ENCODE measurements at regions not wholly inside any gene's neighbourhood (a gene's known extent, or its start where the extent isn't known, plus 50 kb on each side); places are given as distances from the start of the nearest gene placed in this dataset.

- H4K20me1 ChIP-seq (replicated peaks in 1 of 2; ENCODE audit: control insufficient read depth in 1 of 2, insufficient read depth in 2 of 2, low read length in 2 of 2), result no peaks in the 10 kb centered on the region
These were observed 1073.6 kb upstream of the TMEM132C start for GRCh38 chr12:127193341-127193740.

More at GRCh38 chr12:127193341-127193740, 1073.6 kb upstream of the TMEM132C start:
- Histone ChIP-seq H3K79me2 (ENCODE audit: control insufficient read depth in 1 of 2, insufficient read depth in 2 of 2, low read length in 2 of 2) (no peaks in the 10 kb centered on the region), H2AK5ac (ENCODE audit: low read depth, low read length) (no peak overlapping the region; the same call in 1 of the 2 replicates), H3K4me2 (ENCODE audit: insufficient read depth in 1 of 2, low read depth in 2 of 2, low read length in 2 of 2) (no peak overlapping the region), H3K18ac (ENCODE audit: extremely low read depth, low read length) (no peak overlapping the region), H3K4me3 (ENCODE audit: extremely low read depth in 1 of 4, insufficient read depth in 2 of 4, low read depth in 3 of 4, low read length in 4 of 4) (no peak overlapping the region), H3K9me3 (ENCODE audit: insufficient read depth in 2 of 2, low read depth in 1 of 2, low read length in 1 of 2) (no peaks in the 10 kb centered on the region), H3K27me3 (replicated peaks in 1 of 4; ENCODE audit: control insufficient read depth in 3 of 4, extremely low read depth in 1 of 4, insufficient read depth in 3 of 4, low read length in 3 of 4) (no peaks in the 10 kb centered on the region), H4K8ac (ENCODE audit: extremely low read depth, insufficient read depth, low read length) (no peak overlapping the region), H3K23ac (ENCODE audit: insufficient read length) (no peak overlapping the region), H2AFZ (ENCODE audit: low read length) (no peak overlapping the region), H2BK120ac (replicated peaks; ENCODE audit: low read depth, low read length) (no peak overlapping the region), H3K4me1 (replicated peaks in 1 of 4; ENCODE audit: control insufficient read depth in 3 of 4, insufficient read depth in 4 of 4, low read length in 3 of 4) (no peaks in the 10 kb centered on the region), H3K56ac (replicated peaks; ENCODE audit: insufficient read length, low read depth, low read length) (no peak overlapping the region), H3K79me1 (ENCODE audit: low read depth, low read length) (no peaks in the 10 kb centered on the region), H4K91ac (replicated peaks; ENCODE audit: insufficient read length, low read length) (no peak overlapping the region), H3K27ac (ENCODE audit: low read depth, low read length) (no peak overlapping the region), H2BK5ac (ENCODE audit: low read depth, low read length) (no peak overlapping the region), H2BK12ac (ENCODE audit: low read depth, low read length) (no peak overlapping the region), H2BK15ac (ENCODE audit: low read length) (no peak overlapping the region), H3K9ac (replicated peaks in 1 of 4; ENCODE audit: extremely low read depth in 1 of 4, low read depth in 3 of 4, low read length in 3 of 4) (no peak overlapping the region), H3K36me3 (ENCODE audit: control insufficient read depth in 2 of 4, insufficient read depth in 4 of 4, low read length in 3 of 4) (no peaks in the 10 kb centered on the region), H2BK20ac (ENCODE audit: low read length) (no peak overlapping the region), H3K23me2 (ENCODE audit: low read depth, low read length) (no peaks in the 10 kb centered on the region), H3K14ac (ENCODE audit: insufficient read length) (no peak overlapping the region), H4K5ac (ENCODE audit: insufficient read length, low read depth, low read length) (no peak overlapping the region), H3K4ac (replicated peaks; ENCODE audit: insufficient read length, low read depth, low read length) (no peak overlapping the region)
- POLR2A ChIA-PET (ENCODE audit: partially characterized antibody), result no interaction called here
- whole genome bisulfite sequencing, 2 experiments (ENCODE audit: extremely low coverage in 1 of 2, insufficient coverage in 1 of 2, insufficient read length in 1 of 2, insufficient replicate concordance in 2 of 2, low coverage in 1 of 2, low lambda C conversion rate in 2 of 2, missing lambda C conversion rate in 1 of 2), result 95% methylated on average over 2 of the region's 2 CpGs; no CpG with 5 or more reads in 1 of the 2 experiments
- no peak for DNase-seq (ENCODE audit: low read depth in 1 of 2, low spot score in 2 of 2)
- FAIRE-seq, result no peak
- CTCF ChIA-PET (ENCODE audit: partially characterized antibody), result interaction anchor here (0.8 to 1.6 kb wide), 2 partner anchors 9 to 1125 kb away, joined by 3 read pairs; no protein-coding TSS in a partner anchor
- TF ChIP-seq NRF1 (IDR thresholded peaks at IDR 0.05; ENCODE audit: low read depth, low read length) (no peak), SAP30 (IDR thresholded peaks at IDR 0.05; ENCODE audit: insufficient read depth, insufficient replicate concordance, low read length) (no peak)
- TF ChIP-seq, protein P1, sequence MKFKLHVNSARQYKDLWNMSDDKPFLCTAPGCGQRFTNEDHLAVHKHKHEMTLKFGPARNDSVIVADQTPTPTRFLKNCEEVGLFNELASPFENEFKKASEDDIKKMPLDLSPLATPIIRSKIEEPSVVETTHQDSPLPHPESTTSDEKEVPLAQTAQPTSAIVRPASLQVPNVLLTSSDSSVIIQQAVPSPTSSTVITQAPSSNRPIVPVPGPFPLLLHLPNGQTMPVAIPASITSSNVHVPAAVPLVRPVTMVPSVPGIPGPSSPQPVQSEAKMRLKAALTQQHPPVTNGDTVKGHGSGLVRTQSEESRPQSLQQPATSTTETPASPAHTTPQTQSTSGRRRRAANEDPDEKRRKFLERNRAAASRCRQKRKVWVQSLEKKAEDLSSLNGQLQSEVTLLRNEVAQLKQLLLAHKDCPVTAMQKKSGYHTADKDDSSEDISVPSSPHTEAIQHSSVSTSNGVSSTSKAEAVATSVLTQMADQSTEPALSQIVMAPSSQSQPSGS (IDR thresholded peaks at IDR 0.05; ENCODE audit: low read length), result no peak
